Esophagus muscularis mucosa (tissue), 4 donors: ENCODE measurements at regions not wholly inside any gene's neighbourhood (a gene's known extent, or its start where the extent isn't known, plus 50 kb on each side); places are given as distances from the start of the nearest gene placed in this dataset.

Source experiments
- EP300 ChIP-seq: sonication (generic); formaldehyde crosslinking; IDR thresholded peaks from one replicate; pipeline ENCODE4 v1.6.1; 2017; ENCODE audit warnings: antibody characterized with exemption
- POLR2A ChIP-seq: fragments of 450-650 bp; IDR thresholded peaks from one replicate; pipeline ENCODE4 v1.6.1; 2017; ENCODE audit warnings: antibody characterized with exemption, moderate library complexity, mild to moderate bottlenecking, low read depth
- POLR2AphosphoS5 ChIP-seq, 2 donors: sonication (generic); formaldehyde crosslinking; IDR thresholded peaks; one replicate each; pipeline ENCODE4 v1.6.1; 2017; ENCODE audit warnings: antibody characterized with exemption in 2 of 2
- TF ChIP-seq, protein P1 (sequence below), 3 experiments: fragments of 200-600 bp in 2 of 3; fragments of 450-650 bp in 1 of 3; sonication (generic) in 2 of 3; IDR thresholded peaks; one replicate each; pipeline ENCODE4 v1.5.1; 2017 to 2019; ENCODE audit warnings: antibody characterized with exemption in 3 of 3, mild to moderate bottlenecking in 2 of 3, moderate library complexity in 1 of 3

DNA sequence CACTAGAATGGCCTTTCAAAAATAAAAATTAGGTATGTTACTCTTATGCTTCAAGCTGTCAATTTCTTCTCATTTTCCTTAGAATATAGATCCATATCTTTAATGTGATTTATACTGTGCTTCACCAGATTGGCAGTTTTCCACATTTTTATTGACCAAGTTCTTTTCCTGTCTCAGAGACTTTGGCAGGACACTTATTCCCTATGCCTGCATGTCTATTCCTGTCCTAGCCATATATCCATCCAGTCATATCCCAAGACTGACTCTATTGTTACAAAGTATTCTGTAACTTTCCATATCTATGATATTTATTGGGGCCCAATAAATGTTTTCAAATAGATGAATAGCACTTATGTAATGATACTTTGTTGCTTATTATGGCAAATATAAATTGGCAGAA is 450.7 kb downstream of the GASK1B start:
- TF ChIP-seq, protein P1, sequence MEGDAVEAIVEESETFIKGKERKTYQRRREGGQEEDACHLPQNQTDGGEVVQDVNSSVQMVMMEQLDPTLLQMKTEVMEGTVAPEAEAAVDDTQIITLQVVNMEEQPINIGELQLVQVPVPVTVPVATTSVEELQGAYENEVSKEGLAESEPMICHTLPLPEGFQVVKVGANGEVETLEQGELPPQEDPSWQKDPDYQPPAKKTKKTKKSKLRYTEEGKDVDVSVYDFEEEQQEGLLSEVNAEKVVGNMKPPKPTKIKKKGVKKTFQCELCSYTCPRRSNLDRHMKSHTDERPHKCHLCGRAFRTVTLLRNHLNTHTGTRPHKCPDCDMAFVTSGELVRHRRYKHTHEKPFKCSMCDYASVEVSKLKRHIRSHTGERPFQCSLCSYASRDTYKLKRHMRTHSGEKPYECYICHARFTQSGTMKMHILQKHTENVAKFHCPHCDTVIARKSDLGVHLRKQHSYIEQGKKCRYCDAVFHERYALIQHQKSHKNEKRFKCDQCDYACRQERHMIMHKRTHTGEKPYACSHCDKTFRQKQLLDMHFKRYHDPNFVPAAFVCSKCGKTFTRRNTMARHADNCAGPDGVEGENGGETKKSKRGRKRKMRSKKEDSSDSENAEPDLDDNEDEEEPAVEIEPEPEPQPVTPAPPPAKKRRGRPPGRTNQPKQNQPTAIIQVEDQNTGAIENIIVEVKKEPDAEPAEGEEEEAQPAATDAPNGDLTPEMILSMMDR (IDR thresholded peaks at IDR 0.05) = no peak
- TF ChIP-seq EP300 (no peak), POLR2AphosphoS5 (IDR thresholded peaks at IDR 0.05) (no peak), POLR2A (no peak)
